GM12865 (cell line): ENCODE measurements at regions not wholly inside any gene's neighbourhood (a gene's known extent, or its start where the extent isn't known, plus 50 kb on each side); places are given as distances from the start of the nearest gene placed in this dataset.

Source experiments
- DNase-seq: peaks from one replicate; pipeline ENCODE4 v3.0.0; 2010; ENCODE audit warnings: low read depth
- H3K4me3 ChIP-seq: 2 replicates; pipeline ENCODE4 v1.5.1; 2011; ENCODE audit warnings: mild to moderate bottlenecking, low read depth, low read length, control low read depth
- TF ChIP-seq, protein P1 (sequence below): IDR thresholded peaks from 2 replicates; pipeline ENCODE4 v1.5.1; 2011; ENCODE audit warnings: low read length, control low read depth, low read depth, inconsistent platforms; ENCODE audit not compliant: insufficient read depth; ENCODE audit errors: missing control alignments

- TF ChIP-seq, protein P1, sequence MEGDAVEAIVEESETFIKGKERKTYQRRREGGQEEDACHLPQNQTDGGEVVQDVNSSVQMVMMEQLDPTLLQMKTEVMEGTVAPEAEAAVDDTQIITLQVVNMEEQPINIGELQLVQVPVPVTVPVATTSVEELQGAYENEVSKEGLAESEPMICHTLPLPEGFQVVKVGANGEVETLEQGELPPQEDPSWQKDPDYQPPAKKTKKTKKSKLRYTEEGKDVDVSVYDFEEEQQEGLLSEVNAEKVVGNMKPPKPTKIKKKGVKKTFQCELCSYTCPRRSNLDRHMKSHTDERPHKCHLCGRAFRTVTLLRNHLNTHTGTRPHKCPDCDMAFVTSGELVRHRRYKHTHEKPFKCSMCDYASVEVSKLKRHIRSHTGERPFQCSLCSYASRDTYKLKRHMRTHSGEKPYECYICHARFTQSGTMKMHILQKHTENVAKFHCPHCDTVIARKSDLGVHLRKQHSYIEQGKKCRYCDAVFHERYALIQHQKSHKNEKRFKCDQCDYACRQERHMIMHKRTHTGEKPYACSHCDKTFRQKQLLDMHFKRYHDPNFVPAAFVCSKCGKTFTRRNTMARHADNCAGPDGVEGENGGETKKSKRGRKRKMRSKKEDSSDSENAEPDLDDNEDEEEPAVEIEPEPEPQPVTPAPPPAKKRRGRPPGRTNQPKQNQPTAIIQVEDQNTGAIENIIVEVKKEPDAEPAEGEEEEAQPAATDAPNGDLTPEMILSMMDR: no peak
- no peak overlapping the region for H3K4me3 ChIP-seq
- DNase-seq: no peak
Observed at GRCh38 chr4:140252141-140252741, 98.3 kb upstream of the MAML3 start.

- TF ChIP-seq, protein P1: no peak
- H3K4me3 ChIP-seq: no peak overlapping the region
- no peak for DNase-seq
Observed at GRCh38 chr4:140251571-140251970, 97.6 kb upstream of the MAML3 start.

GRCh38 chr4:140250989-140251552 lies 97.1 kb upstream of the MAML3 start:
- TF ChIP-seq, protein P1: no peak
- no peak overlapping the region for H3K4me3 ChIP-seq
- no peak for DNase-seq

GRCh38 chr4:140249351-140249750 lies 95.4 kb upstream of the MAML3 start:
- H3K4me3 ChIP-seq: no peak overlapping the region
- TF ChIP-seq, protein P1: no peak
- no peak for DNase-seq

DNA sequence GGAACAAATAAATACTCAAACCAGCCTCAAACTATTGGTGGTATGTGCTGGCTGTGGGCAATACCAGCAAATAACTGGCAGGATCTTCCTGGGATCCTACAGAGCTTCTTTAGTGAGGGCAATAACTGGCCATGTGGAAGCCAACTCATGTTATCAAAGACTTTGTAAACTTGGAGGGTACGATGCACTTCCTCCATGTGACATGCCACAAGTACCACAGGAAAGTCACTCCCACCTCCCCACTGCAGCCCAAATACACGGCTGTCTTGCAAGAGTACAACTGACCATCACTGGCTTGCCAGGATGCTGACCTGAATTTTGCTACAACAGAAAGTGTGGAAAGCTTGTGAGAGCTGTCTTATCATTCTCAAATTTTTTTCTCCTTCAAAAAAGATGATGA lies 93.3 kb upstream of the MAML3 start:
- TF ChIP-seq, protein P1: no peak
- no peak for DNase-seq
- no peak overlapping the region for H3K4me3 ChIP-seq

DNA sequence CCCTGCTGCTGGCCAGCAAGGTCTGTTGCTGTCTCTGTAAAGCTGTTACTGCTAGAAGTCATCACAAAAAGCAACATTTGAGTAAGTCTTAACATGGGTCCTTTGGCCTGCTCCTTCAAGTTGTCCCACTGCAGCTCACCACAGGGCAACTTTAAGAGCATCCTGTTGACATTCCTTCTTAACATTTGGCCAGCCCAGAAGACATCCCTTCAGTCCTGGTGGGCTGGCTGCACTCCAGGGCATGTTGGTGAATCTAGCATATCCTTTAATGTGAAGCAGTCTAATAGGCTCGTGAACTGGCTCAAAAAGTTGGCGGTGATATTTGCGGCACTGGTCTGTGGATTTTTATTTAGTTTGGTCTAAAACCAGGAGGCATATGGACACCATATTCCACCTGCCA lies 92.2 kb upstream of the MAML3 start:
- no peak for DNase-seq
- no peak overlapping the region for H3K4me3 ChIP-seq
- TF ChIP-seq, protein P1: no peak

GRCh38 chr4:140244328-140244727 lies 90.3 kb upstream of the MAML3 start:
- TF ChIP-seq, protein P1: no peak
- no peak for DNase-seq

More at GRCh38 chr4:140244328-140244727, 90.3 kb upstream of the MAML3 start:
- no peak overlapping the region for H3K4me3 ChIP-seq
